Upper lobe of left lung (tissue), 6 donors: ENCODE measurements at regions not wholly inside any gene's neighbourhood (a gene's known extent, or its start where the extent isn't known, plus 50 kb on each side); places are given as distances from the start of the nearest gene placed in this dataset.

Source experiments
- ATAC-seq, 2 donors: fragments of 200-7000 bp; cut with Tn5 transposase; one replicate each; pipeline ENCODE4 v1.9.1; 2022; ENCODE audit warnings: mild to moderate bottlenecking in 2 of 2, moderate library complexity in 2 of 2; ENCODE audit not compliant: low FRiP score in 2 of 2
- DNase-seq, 2 donors: peaks; one replicate each; pipeline ENCODE4 v3.0.0-alpha.2; 2019 to 2020
- H3K27ac ChIP-seq, 4 donors: fragments of 200-600 bp; sonication (generic); one replicate each; pipeline ENCODE4 v1.5.1; 2016 to 2019
- H3K27me3 ChIP-seq, 4 donors: fragments of 200-600 bp; sonication (generic); one replicate each; pipeline ENCODE4 v1.5.1; 2017 to 2019
- H3K36me3 ChIP-seq, 4 donors: fragments of 200-600 bp; sonication (generic); one replicate each; pipeline ENCODE4 v1.5.1; 2016 to 2019
- H3K4me1 ChIP-seq, 4 donors: fragments of 200-600 bp; sonication (generic); one replicate each; pipeline ENCODE4 v1.5.1; 2018 to 2019
- H3K4me3 ChIP-seq, 4 donors: fragments of 200-600 bp; sonication (generic); one replicate each; pipeline ENCODE4 v1.5.1; 2017 to 2019; ENCODE audit warnings: mild to moderate bottlenecking in 2 of 4, moderate library complexity in 1 of 4
- H3K9me3 ChIP-seq, 4 donors: fragments of 200-600 bp; sonication (generic); one replicate each; pipeline ENCODE4 v1.5.1; 2018 to 2019
- CTCF ChIP-seq, 6 experiments: fragments of 450-650 bp in 4 of 6; fragments of 200-600 bp in 2 of 6; sonication (generic) in 2 of 6; IDR thresholded peaks; one replicate each; pipeline ENCODE4 v1.5.1; 2016 to 2019; ENCODE audit warnings: antibody characterized with exemption in 6 of 6
- EP300 ChIP-seq, 4 donors: sonication (generic); formaldehyde crosslinking; IDR thresholded peaks; one replicate each; pipeline ENCODE4 v1.5.1; 2017; ENCODE audit warnings: antibody characterized with exemption in 4 of 4, control low read depth in 2 of 4
- POLR2A ChIP-seq, 4 donors: fragments of 450-650 bp; IDR thresholded peaks; one replicate each; pipeline ENCODE4 v1.5.1; 2016 to 2017; ENCODE audit warnings: antibody characterized with exemption in 4 of 4, mild to moderate bottlenecking in 2 of 4
- POLR2AphosphoS5 ChIP-seq, 2 donors: sonication (generic); formaldehyde crosslinking; IDR thresholded peaks; one replicate each; pipeline ENCODE4 v1.5.1; 2017; ENCODE audit warnings: antibody characterized with exemption in 2 of 2
- WGBS, 2 donors: methylation state at CpG; one replicate each; pipeline ENCODE4 v1.1.5; 2017 to 2018; 5-methylcytosine and 5-hydroxymethylcytosine counted together
- donor health status: DM: no; HTN: no; CAD: no; lungs with moderate emphysema.
- donor health status: DM: no; HTN: yes; CAD: no; lungs with severe emphysema.

GRCh38 chr20:51158226-51158625 lies 135.3 kb upstream of the KCNG1 start:
- no peaks in the 10 kb centered on the region for H3K4me1 ChIP-seq
- no peak for TF ChIP-seq POLR2A (IDR thresholded peaks at IDR 0.05)
- TF ChIP-seq EP300 (IDR thresholded peaks at IDR 0.05), result no peak
- TF ChIP-seq CTCF (IDR thresholded peaks at IDR 0.05), result no peak
- no peak for TF ChIP-seq POLR2AphosphoS5 (IDR thresholded peaks at IDR 0.05)
- H3K36me3 ChIP-seq, result no peaks in the 10 kb centered on the region
- H3K27ac ChIP-seq, result no peak overlapping the region
- WGBS, 2 donors, result 77 to 81% methylated on average over 2 to 7 of the region's 7 CpGs
- no peaks in the 10 kb centered on the region for H3K27me3 ChIP-seq
- no peak for ATAC-seq
- H3K9me3 ChIP-seq, result no peaks in the 10 kb centered on the region
- no peak overlapping the region for H3K4me3 ChIP-seq
- DNase-seq, result no peak

DNA sequence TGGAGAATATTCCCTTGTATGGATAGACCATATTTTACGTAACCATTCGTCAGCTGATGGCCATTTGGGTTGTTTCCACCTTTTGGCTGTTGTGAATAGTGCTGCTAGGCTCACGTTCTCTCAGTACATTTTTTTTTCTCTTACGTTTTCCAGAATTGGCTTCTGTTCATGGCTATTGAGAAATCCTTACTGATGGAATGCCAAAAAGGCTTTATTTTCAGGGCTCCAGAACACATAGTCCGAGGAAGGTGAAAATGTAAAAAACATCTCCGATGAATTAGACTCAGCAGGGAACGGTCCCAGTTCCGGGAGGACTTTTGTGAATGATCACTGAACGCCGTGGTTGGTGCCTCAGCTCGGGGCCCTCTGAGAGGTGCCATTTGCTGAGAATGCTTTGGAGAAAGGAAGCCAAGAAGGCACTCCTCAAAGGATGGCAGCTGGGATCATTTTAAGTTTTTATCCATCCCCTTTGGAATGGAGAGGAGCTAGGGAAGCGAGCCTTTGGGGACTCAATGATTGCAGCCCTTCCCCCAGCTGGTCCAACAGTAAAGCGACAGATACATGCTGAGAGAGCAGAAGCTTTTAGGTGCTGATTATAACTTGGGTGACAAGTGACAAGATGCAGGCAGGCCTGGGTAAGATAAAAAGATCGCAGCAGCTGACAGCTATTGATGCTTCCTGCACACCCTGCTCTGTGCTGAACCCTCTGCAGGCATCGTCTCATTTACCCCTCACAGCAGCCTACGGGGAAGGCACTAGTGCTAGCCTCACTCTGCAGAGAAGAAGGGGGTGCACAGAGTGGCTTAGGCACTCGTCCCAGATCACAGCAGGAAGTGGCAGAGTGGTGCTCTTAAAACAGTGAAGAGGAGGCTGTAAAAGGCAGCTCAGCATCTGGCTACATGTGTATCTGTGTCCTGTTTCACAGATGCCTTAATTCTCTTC lies 133.4 kb upstream of the KCNG1 start:
- DNase-seq (no peak), ATAC-seq (peak in 1 of 2 donors; percentile 68)
- TF ChIP-seq POLR2A (IDR thresholded peaks at IDR 0.05), result no peak
- TF ChIP-seq POLR2AphosphoS5 (IDR thresholded peaks at IDR 0.05), result no peak
- no peak for TF ChIP-seq EP300 (IDR thresholded peaks at IDR 0.05)
- no peak for TF ChIP-seq CTCF (IDR thresholded peaks at IDR 0.05)
- Histone ChIP-seq H3K4me1 (no peaks in the 10 kb centered on the region), H3K9me3 (no peaks in the 10 kb centered on the region), H3K27ac (no peak overlapping the region), H3K27me3 (no peaks in the 10 kb centered on the region), H3K4me3 (no peak overlapping the region), H3K36me3 (no peaks in the 10 kb centered on the region)
- 40% methylated on average over 17 of the region's 17 CpGs for WGBS, 2 donors

DNA sequence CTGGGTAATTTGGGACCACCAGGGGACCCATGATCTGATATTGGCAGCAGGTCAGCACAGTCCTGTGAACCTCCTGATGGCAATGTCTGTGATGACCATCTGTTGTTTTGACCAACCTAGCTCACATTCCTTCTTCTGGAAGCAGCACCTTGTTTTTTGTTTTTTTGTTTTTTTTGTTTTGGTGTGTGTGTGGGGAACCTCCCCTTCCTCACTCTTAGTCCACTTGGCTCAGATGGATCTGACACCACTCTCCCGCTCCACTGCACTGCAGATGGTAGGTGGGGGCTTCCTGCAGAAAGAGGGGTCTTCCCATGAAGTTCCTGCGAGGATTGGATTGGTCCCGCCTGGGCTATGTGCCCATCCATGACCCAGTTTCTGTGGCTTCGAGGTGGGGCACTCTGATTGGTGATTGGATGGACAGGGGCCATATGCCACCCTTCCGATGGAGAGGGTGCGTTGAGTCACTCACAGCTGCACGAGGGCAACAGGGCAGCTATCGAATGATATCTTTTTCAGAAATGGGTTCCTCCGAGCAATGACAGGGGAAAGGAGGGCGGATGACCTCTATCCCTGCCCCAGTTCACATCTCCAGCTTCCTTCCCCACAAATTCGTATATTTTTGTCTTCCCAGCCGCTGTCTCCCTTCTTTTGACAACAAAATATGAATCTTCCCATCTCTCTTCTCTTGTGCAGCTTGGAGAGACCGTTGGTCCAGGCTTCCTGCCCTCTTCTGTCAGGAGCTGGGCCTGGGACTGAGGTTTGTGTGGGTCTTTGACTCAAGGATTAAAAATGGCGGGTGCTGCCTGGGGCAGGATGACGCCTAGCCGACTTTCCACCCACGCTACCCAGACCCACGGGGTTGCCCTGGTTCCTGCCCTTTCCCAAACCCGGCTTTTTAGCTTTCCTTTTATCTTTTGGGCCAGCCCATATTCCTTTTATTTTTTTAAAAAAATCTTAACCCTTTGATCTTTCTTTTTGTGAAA lies 132.1 kb upstream of the KCNG1 start:
- ATAC-seq (no peak), DNase-seq (no peak)
- Histone ChIP-seq H3K4me1 (no peaks in the 10 kb centered on the region), H3K9me3 (no peaks in the 10 kb centered on the region), H3K36me3 (no peaks in the 10 kb centered on the region), H3K27ac (no peak overlapping the region), H3K4me3 (no peak overlapping the region), H3K27me3 (no peaks in the 10 kb centered on the region)
- WGBS, 2 donors, result 86 to 90% methylated on average over 17 to 19 of the region's 19 CpGs
- TF ChIP-seq EP300 (IDR thresholded peaks at IDR 0.05), result no peak
- no peak for TF ChIP-seq POLR2A (IDR thresholded peaks at IDR 0.05)
- TF ChIP-seq POLR2AphosphoS5 (IDR thresholded peaks at IDR 0.05), result no peak
- no peak for TF ChIP-seq CTCF (IDR thresholded peaks at IDR 0.05)

GRCh38 chr20:51153867-51154707 lies 131.2 kb upstream of the KCNG1 start:
- H3K27me3 ChIP-seq, result no peaks in the 10 kb centered on the region

More at GRCh38 chr20:51153867-51154707, 131.2 kb upstream of the KCNG1 start:
- TF ChIP-seq POLR2AphosphoS5 (IDR thresholded peaks at IDR 0.05), result no peak
- no peak for TF ChIP-seq POLR2A (IDR thresholded peaks at IDR 0.05)
- TF ChIP-seq EP300 (IDR thresholded peaks at IDR 0.05), result no peak
- no peak for TF ChIP-seq CTCF (IDR thresholded peaks at IDR 0.05)
- Histone ChIP-seq H3K4me3 (no peak overlapping the region), H3K4me1 (no peaks in the 10 kb centered on the region), H3K9me3 (no peaks in the 10 kb centered on the region), H3K27ac (no peak overlapping the region), H3K36me3 (no peaks in the 10 kb centered on the region)
- ATAC-seq (no peak), DNase-seq (no peak)
- WGBS, 2 donors, result 78 to 80% methylated on average over 6 of the region's 6 CpGs
